Islet of Langerhans (tissue), 1 donor: ENCODE measurements at regions not wholly inside any gene's neighbourhood (a gene's known extent, or its start where the extent isn't known, plus 50 kb on each side); places are given as distances from the start of the nearest gene placed in this dataset.

Experiments
- FAIRE-seq: peaks from one replicate; lab custom pipeline; 2011; peaks lifted over from hg19 to GRCh38; lab: Jason Lieb, UNC

DNA sequence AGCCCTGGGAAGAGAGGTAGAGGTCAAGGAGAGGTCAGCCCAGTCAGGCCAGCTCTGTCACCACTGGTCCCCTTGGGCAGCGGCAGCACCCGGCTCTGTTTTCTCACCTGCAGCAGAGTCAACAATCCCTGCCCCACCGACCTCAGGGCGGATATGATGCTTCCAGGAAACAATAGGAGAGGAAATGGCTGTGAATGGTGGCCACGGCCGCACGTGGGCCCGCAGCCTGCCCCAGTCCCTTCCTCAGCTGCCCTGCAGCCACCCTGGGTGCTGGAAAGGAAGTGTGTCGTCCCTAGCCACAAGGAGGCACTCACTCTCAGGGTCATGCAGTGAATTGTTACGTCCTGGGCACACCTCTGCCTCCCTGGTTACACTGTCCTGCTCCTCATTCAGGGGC lies 92.5 kb upstream of the ENPP6 start:
- no peak for FAIRE-seq

GRCh38 chr4:184309241-184310170 lies 91.8 kb upstream of the ENPP6 start:
- no peak for FAIRE-seq

GRCh38 chr4:184306949-184307348 lies 89.3 kb upstream of the ENPP6 start:
- no peak for FAIRE-seq

GRCh38 chr4:184306470-184306869 lies 88.8 kb upstream of the ENPP6 start:
- no peak for FAIRE-seq

DNA sequence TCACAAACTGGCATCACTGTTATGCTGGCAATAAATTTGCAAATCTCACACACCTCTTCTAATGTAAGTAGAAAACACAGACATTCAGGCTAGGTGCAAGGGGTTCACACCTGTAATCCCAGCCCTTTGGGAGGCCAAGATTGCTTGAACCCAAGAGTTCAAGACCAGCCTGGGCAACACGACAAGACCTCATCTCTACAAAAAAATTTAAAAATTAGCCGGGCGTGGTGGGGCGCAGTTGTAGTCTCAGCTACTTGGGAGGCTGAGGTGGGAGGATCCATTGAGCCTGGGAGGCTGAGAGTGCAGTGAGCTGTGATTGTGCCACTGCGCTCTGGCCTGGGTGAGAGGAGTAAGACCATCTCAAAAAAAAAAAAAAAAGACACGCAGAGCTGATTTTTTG lies 83.1 kb upstream of the ENPP6 start:
- FAIRE-seq: no peak

- no peak for FAIRE-seq
Observed at GRCh38 chr4:184298254-184298653, 80.6 kb upstream of the ENPP6 start.

DNA sequence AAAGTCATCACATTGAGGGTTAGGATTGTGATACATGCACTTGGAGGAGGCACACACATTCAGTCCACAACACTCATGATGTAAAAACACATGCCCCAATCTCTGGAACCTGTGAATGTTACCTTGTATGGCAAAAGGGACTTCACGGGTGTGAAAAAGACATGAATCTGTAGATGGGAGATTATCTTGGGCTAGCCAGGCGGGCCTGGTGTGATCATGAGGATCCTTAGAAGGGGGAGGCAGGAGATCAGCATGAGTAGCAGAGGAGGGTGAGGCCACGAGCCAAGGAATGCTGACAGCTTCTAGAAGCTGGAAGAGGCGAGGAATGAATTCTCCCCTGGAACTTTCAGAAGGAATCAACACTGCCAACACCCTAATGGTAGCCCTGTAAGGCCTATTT lies 77.5 kb upstream of the ENPP6 start:
- FAIRE-seq: no peak

GRCh38 chr4:184294606-184295133 lies 77.0 kb upstream of the ENPP6 start:
- no peak for FAIRE-seq

GRCh38 chr4:184293552-184293951 lies 75.9 kb upstream of the ENPP6 start:
- peak; percentile 93 for FAIRE-seq

- FAIRE-seq: no peak
Observed at GRCh38 chr4:184292877-184293276, 75.2 kb upstream of the ENPP6 start.

- no peak for FAIRE-seq
Observed at GRCh38 chr4:184292465-184292867, 74.8 kb upstream of the ENPP6 start.

DNA sequence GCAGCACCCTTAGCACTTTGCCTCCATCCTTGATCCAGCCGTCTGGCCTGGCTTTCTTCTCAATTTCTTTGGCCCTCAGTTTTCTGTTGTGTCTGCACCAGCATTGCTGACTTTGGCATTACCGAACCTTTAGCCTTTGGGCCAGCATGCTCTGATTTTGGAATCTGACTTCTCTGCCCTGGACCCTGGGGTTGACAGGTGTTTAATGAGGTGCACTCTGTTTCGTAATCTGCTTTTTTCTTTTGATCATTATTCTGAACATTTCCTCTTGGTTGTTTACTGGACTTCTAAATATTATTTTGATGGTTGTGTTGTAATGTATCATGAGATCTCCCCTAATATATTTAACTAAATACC lies 71.5 kb upstream of the ENPP6 start:
- FAIRE-seq: no peak

DNA sequence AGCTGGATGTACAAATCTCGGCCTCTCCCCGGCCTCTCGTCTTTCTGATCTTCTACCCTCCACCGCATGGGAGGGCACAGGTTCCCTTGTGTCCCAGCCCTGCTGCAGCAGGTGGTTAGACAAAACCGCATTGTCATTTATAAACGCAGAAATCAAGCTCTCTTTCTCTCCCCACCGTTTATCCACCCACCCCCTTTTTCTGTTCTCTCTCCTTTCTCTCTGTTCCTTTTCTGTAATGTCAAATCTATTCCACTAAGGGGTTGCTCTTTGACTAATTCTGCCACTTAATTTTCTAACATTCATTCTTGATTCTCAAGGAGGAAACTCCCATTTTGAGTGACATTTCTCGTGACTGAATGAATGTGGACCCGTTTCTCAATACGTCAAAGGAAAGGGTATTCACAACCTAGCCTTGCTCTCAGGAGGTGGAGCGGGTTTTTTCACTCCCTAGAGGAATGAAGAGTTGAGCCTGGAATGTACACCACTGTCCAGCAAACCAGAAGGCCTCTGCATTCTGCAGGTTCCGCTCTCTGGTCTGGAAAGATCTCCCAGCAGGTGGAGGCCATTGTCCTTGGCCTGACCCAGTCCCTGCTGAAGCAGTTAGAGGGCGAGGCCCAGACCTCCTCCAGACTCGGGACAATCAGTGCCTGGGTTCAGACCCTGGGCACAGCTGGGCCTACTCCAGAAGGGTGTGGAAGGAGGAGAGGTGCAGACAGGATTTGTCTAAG lies 70.9 kb upstream of the ENPP6 start:
- FAIRE-seq: no peak

- peak; percentile 49 for FAIRE-seq
Observed at GRCh38 chr4:184287697-184288255, 70.1 kb upstream of the ENPP6 start.

- FAIRE-seq: no peak
Observed at GRCh38 chr4:184286358-184286757, 68.7 kb upstream of the ENPP6 start.

- no peak for FAIRE-seq
Observed at GRCh38 chr4:184284742-184285141, 67.1 kb upstream of the ENPP6 start.

- FAIRE-seq: no peak
Observed at GRCh38 chr4:184284336-184284690, 66.6 kb upstream of the ENPP6 start.

DNA sequence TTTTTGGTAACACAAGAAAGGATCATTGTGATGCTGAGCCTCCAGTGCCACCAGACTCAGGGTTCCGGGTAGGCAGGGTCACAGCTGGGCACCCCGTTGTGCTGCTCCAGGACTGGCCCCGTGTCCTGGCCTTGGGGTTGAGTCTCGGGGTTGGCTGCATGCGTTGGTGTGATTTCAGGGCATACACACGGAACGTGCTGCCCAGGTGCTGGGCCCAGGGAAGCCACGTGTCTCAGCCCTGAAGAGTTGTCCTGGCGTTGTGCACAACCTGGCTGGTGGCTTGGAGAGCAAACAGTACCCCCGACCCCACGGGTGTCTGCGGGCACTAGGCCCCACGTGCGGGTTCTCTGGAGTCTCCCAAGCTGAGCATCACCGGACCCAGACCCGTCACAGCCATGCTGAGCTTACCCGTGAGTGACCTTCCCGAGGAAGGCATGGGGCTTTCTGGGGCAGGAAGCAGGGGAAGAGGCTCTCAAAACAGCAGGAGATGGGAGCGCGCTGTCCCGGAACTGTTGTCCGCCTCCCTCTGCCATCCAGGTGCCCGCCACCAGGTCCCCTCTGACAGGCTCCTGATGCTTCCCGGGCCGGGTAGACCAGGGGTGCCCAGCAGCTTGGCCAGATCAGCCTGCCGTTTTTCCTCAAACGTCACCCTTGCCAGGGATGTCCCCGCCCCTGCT lies 66.1 kb upstream of the ENPP6 start:
- no peak for FAIRE-seq

DNA sequence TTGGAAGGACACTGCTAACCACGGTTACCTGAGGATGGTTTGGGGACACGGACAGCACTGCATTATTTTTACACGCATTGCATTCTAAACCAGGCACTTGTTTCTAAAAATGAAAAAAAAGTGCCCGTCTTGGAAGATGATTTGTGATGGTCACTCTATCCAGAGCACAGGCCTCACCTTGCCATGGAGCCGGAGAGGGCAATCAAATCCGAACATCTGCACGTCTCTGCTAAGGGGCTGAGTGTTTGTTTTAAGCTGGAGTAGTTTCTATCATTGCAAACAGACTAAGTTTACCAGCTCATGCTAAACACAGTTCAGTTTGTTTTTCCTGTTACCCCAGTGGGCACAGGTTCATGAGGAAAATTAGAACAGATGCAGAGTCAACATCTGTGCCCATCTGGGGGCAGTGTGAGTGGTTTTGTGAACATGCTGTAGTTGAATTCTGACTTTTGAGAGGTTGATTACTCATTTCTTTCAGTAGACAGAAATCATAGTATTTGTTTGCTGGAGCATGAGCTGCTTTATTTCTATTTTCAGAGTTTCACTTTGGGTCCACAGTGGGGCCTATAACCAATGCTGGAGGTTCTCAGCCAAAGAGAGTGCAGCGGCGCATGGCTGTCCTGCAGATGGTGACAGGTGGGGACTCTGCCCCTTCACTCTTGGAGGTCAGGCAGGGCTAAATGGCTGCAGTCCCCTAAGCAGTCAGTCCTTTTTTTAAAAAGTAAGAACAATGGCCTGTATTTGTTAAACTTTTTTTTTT lies 65.4 kb upstream of the ENPP6 start:
- FAIRE-seq: peak; percentile 87

GRCh38 chr4:184282251-184282713 lies 64.6 kb upstream of the ENPP6 start:
- peak; percentile 49 for FAIRE-seq

DNA sequence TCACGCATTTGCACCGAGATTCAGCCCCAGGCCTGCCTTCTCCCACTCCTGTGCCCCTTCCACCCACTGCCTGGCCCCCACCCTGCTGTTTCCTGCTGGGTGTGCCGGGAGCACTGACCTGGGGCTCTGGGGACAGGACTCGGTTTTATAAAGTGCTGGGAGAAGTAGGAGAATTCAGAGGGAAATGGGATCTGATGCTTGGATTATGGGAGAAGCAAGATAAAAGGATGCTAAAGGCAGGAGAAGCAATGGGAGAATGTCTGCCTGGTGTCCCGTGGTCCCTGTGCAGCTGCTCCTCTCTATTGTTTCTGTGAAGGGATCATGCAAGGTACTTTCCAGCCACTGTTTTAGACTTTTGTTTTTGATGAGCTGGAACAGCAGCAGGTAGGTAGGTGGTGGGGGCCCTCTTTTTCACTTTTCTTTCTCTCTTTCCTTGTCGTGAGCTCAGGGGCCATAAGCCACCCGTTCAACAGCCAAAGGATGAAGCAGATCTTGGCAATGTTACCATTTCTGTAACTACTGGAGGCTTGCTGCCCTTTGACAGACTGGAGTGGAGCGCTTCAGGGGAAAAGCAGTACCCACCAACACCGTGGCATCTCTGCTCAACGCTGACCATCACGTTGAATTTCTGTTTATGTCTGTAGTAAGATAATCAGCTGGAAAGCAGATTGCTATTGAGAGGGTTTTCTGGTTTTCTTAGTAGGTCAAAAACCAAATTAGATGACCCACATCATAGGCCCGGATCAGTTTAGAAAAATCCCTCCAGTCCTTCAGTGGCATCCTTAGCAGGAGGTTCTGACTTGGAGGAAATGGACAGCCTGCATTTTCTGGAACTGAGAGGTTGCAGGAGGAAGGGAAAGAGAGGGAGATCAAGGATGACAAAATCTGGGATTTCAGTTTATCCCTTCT lies 63.8 kb upstream of the ENPP6 start:
- no peak for FAIRE-seq
